Endothelial cell of umbilical vein (primary cell): ENCODE measurements at regions not wholly inside any gene's neighbourhood (a gene's known extent, or its start where the extent isn't known, plus 50 kb on each side); places are given as distances from the start of the nearest gene placed in this dataset.

Experiments used
- CTCF ChIP-seq, 2 donors: IDR thresholded peaks; 1 replicate in 1 of 2; 2 replicates in 1 of 2; pipeline ENCODE4 v1.5.1; 2011; ENCODE audit warnings: low read length in 2 of 2, mild to moderate bottlenecking in 2 of 2, moderate library complexity in 2 of 2, control low read depth in 1 of 2, inconsistent platforms in 1 of 2, low read depth in 1 of 2; ENCODE audit not compliant: insufficient read depth in 1 of 2; ENCODE audit errors: extremely low read depth in 1 of 2
- GATA2 ChIP-seq: IDR thresholded peaks from 2 replicates; pipeline ENCODE4 v1.7.0; 2011; ENCODE audit warnings: low read depth, mild to moderate bottlenecking, moderate library complexity, mixed read lengths, low read length; ENCODE audit not compliant: insufficient read length, insufficient read depth
- MYC ChIP-seq: IDR thresholded peaks from one replicate; pipeline ENCODE4 v1.6.1; 2011; ENCODE audit warnings: mild to moderate bottlenecking, low read depth, low read length
- POLR2A ChIP-seq: IDR thresholded peaks from 2 replicates; pipeline ENCODE4 v1.6.1; 2012; ENCODE audit warnings: low read depth, mild to moderate bottlenecking, control low read depth, low read length

GRCh38 chr2:189318761-189319160 lies 122.5 kb upstream of the WDR75 start:
- TF ChIP-seq POLR2A (no peak), GATA2 (no peak), MYC (no peak), CTCF (IDR thresholded peaks at IDR 0.05; ENCODE audit: extremely low read depth in 1 of 2, insufficient read depth in 1 of 2, low read depth in 1 of 2, low read length in 2 of 2) (no peak)
